A673 (cell line): ENCODE measurements at regions not wholly inside any gene's neighbourhood (a gene's known extent, or its start where the extent isn't known, plus 50 kb on each side); places are given as distances from the start of the nearest gene placed in this dataset.

Experiments
- CTCF ChIP-seq: fragments of 300-800, 200-600 bp; sonication (generic); conservative IDR thresholded peaks from 2 replicates; pipeline ENCODE4 v1.5.1; 2017; ENCODE audit warnings: low read depth, mild to moderate bottlenecking, antibody characterized with exemption, low read length, moderate library complexity, mixed read lengths
- EZH2 ChIP-seq: fragments of 200-600 bp; sonication (generic); IDR thresholded peaks from 2 replicates; pipeline ENCODE4 v1.6.1; 2017; ENCODE audit warnings: borderline replicate concordance, low read depth, mild to moderate bottlenecking, mixed read lengths, antibody characterized with exemption, low read length; ENCODE audit not compliant: poor library complexity, severe bottlenecking

DNA sequence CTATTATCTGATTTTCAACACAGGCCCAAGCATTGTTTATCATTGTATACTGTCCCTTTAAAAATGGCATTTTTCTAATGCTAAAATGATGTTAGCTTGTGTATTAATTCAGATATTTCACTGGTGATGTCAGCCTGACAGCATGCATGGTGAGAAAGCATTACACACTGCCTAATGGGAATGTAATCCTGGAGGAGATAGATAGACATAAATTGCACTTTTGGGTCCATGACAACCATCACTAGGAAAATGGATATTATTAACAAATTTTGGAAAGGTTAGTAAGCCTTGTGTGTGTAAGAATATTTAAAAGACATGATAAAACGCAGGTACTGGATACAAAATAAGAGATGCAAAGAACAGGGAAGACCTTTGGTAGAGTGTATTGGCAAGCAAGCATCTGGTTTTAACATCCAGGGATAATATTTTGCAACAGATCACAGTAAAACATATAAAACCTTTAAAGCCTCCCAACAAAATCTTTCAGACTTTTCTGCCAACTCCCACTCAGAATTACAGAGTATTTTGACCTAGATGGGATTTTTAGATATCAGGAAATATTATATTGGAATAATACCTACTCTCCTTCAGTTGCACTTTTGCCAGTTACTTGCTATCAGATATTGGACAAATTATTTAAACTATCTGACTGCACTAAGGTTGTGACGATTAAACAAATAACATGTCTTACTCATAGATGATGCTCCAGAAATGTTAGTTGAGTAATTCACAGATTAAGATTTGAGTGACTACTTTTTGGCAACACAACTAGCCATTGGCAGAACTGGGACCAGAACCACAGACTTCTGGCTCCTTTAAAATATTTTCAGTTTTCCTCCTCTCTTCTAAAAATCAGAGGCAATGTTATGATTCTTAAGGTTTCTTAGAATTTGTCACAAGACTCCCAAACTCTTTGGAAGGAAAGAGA is 291.6 kb upstream of the SEMA3C start:
- TF ChIP-seq CTCF (no peak), EZH2 (no peak)
